SK-N-SH treated with all-trans-retinoic acid at 6 μM for 48 hours (cell line): ENCODE measurements at regions not wholly inside any gene's neighbourhood (a gene's known extent, or its start where the extent isn't known, plus 50 kb on each side); places are given as distances from the start of the nearest gene placed in this dataset.

ENCODE experiments used
- ATAC-seq: fragments of 200-7000 bp; cut with Tn5 transposase; 3 replicates; pipeline ENCODE4 v1.9.1; 2020; ENCODE audit warnings: mild to moderate bottlenecking, moderate library complexity
- ARNTL ChIP-seq: fragments of 450-650 bp; formaldehyde crosslinking; IDR thresholded peaks from 2 replicates; pipeline ENCODE4 v1.5.0; 2020; ENCODE audit warnings: low read depth, mild to moderate bottlenecking, moderate library complexity, borderline replicate concordance
- BACH2 ChIP-seq: fragments of 250-450 bp; sonication (Bioruptor Pico); IDR thresholded peaks from 2 replicates; pipeline ENCODE4 v1.9.0; 2021; ENCODE audit warnings: mild to moderate bottlenecking, borderline replicate concordance
- CSDC2 ChIP-seq: fragments of 250-450 bp; sonication (Bioruptor Pico); IDR thresholded peaks from 2 replicates; pipeline ENCODE4 v1.5.0; 2020; ENCODE audit warnings: mild to moderate bottlenecking, moderate library complexity
- ESRRG ChIP-seq: fragments of 250-450 bp; sonication (Bioruptor Pico); IDR thresholded peaks from 2 replicates; pipeline ENCODE4 v1.6.1; 2021; ENCODE audit warnings: mild to moderate bottlenecking
- GLIS3 ChIP-seq: fragments of 250-450 bp; sonication (Bioruptor Pico); IDR thresholded peaks from 2 replicates; pipeline ENCODE4 v1.5.0; 2020; ENCODE audit warnings: mild to moderate bottlenecking, moderate library complexity
- ISL1 ChIP-seq: fragments of 250-450 bp; sonication (Bioruptor Pico); IDR thresholded peaks from 2 replicates; pipeline ENCODE4 v2.1.2; 2022; ENCODE audit warnings: mild to moderate bottlenecking, moderate library complexity
- OSR1 ChIP-seq: fragments of 250-450 bp; sonication (Bioruptor Pico); IDR thresholded peaks from 2 replicates; pipeline ENCODE4 v1.8.0; 2022; ENCODE audit warnings: moderate library complexity, mild to moderate bottlenecking, inconsistent platforms
- PPARA ChIP-seq: fragments of 250-450 bp; sonication (Bioruptor Pico); IDR thresholded peaks from 2 replicates; pipeline ENCODE4 v1.5.0; 2020; ENCODE audit warnings: mild to moderate bottlenecking, borderline replicate concordance
- RARB ChIP-seq: fragments of 250-450 bp; sonication (Bioruptor Pico); IDR thresholded peaks from 2 replicates; pipeline ENCODE4 v1.8.0; 2021; ENCODE audit warnings: mild to moderate bottlenecking, moderate library complexity
- SNAI2 ChIP-seq: fragments of 250-450 bp; sonication (Bioruptor Pico); IDR thresholded peaks from 2 replicates; pipeline ENCODE4 v1.5.0; 2020; ENCODE audit warnings: mild to moderate bottlenecking, moderate library complexity
- TCF4 ChIP-seq: fragments of 250-450 bp; sonication (Bioruptor Pico); IDR thresholded peaks from 2 replicates; pipeline ENCODE4 v1.8.0; 2021; ENCODE audit warnings: mild to moderate bottlenecking, moderate library complexity, borderline replicate concordance
- TOX ChIP-seq: fragments of 250-450 bp; sonication (Bioruptor Pico); IDR thresholded peaks from 2 replicates; pipeline ENCODE4 v1.8.0; 2021; ENCODE audit warnings: mild to moderate bottlenecking, moderate library complexity, borderline replicate concordance
- ZC3H10 ChIP-seq: fragments of 250-450 bp; sonication (Bioruptor Pico); IDR thresholded peaks from 2 replicates; pipeline ENCODE4 v1.5.1; 2021; ENCODE audit warnings: mild to moderate bottlenecking, moderate library complexity
- ZFP3 ChIP-seq: fragments of 250-450 bp; sonication (Bioruptor Pico); IDR thresholded peaks from 2 replicates; pipeline ENCODE4 v1.5.0; 2020; ENCODE audit warnings: mild to moderate bottlenecking, moderate library complexity
- ZFP30 ChIP-seq: fragments of 450-650 bp; formaldehyde crosslinking; IDR thresholded peaks from 2 replicates; pipeline ENCODE4 v1.5.0; 2022; ENCODE audit warnings: mild to moderate bottlenecking, moderate library complexity
- ZNF565 ChIP-seq: fragments of 450-650 bp; formaldehyde crosslinking; conservative IDR thresholded peaks from 2 replicates; pipeline ENCODE4 v1.5.0; 2020; ENCODE audit warnings: low read depth, mild to moderate bottlenecking, moderate library complexity
- ZNF70 ChIP-seq: fragments of 450-650 bp; formaldehyde crosslinking; IDR thresholded peaks from 2 replicates; pipeline ENCODE4 v1.5.0; 2020; ENCODE audit warnings: mild to moderate bottlenecking, moderate library complexity
- ZNF8 ChIP-seq: fragments of 450-650 bp; formaldehyde crosslinking; IDR thresholded peaks from 2 replicates; pipeline ENCODE4 v1.5.0; 2020; ENCODE audit warnings: mild to moderate bottlenecking, moderate library complexity
- TF ChIP-seq, protein P1 (sequence below): fragments of 250-450 bp; sonication (Bioruptor Pico); IDR thresholded peaks from 2 replicates; pipeline ENCODE4 v1.5.1; 2021; ENCODE audit warnings: mild to moderate bottlenecking, moderate library complexity
- TF ChIP-seq, protein P2 (sequence below): fragments of 250-450 bp; sonication (Bioruptor Pico); IDR thresholded peaks from 2 replicates; pipeline ENCODE4 v1.5.0; 2020; ENCODE audit warnings: mild to moderate bottlenecking, moderate library complexity
- TF ChIP-seq, protein P3 (sequence below): fragments of 250-450 bp; sonication (Bioruptor Pico); IDR thresholded peaks from 2 replicates; pipeline ENCODE4 v1.5.1; 2020; ENCODE audit warnings: low read depth, mild to moderate bottlenecking, moderate library complexity
- TF ChIP-seq, protein P4 (sequence below): fragments of 250-450 bp; sonication (Bioruptor Pico); IDR thresholded peaks from 2 replicates; pipeline ENCODE4 v1.8.0; 2021; ENCODE audit warnings: low read depth, mild to moderate bottlenecking, moderate library complexity, borderline replicate concordance
- TF ChIP-seq, protein P5 (sequence below): fragments of 250-450 bp; sonication (Bioruptor Pico); IDR thresholded peaks from 2 replicates; pipeline ENCODE4 v1.8.0; 2020; ENCODE audit warnings: mild to moderate bottlenecking, moderate library complexity, borderline replicate concordance

DNA sequence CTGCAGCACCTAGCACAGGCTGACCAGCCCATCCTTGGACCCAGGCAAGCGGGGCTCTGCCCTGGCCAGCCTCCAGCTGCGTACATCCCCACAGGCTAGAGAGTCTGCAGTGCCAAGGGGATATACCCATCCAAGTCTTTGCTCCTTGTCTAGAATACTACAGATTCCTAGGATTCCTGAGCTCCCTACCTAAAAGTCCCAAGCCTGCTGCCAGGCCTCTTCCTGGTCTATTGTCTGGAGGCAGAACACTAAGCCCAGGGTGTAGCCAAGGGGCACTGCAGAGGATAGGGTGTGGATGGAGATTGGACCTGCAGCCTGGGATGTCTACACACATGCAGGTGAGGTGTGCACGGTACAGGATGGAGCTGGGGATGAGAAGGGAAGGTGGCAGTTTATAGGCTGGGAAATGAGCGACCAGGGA, 90.0 kb upstream of the SIRPA start:
- TF ChIP-seq, protein P1, sequence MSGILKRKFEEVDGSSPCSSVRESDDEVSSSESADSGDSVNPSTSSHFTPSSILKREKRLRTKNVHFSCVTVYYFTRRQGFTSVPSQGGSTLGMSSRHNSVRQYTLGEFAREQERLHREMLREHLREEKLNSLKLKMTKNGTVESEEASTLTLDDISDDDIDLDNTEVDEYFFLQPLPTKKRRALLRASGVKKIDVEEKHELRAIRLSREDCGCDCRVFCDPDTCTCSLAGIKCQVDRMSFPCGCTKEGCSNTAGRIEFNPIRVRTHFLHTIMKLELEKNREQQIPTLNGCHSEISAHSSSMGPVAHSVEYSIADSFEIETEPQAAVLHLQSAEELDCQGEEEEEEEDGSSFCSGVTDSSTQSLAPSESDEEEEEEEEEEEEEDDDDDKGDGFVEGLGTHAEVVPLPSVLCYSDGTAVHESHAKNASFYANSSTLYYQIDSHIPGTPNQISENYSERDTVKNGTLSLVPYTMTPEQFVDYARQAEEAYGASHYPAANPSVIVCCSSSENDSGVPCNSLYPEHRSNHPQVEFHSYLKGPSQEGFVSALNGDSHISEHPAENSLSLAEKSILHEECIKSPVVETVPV (CRISPR knock-in tag), result no peak
- TF ChIP-seq ESRRG (no peak), BACH2 (no peak), OSR1 (CRISPR knock-in tag) (no peak), GLIS3 (CRISPR knock-in tag) (no peak), ZFP30 (CRISPR knock-in tag) (no peak), ISL1 (CRISPR knock-in tag) (no peak), PPARA (CRISPR knock-in tag) (no peak), CSDC2 (no peak), ZNF565 (CRISPR knock-in tag) (no peak), TCF4 (CRISPR knock-in tag) (no peak), ZC3H10 (CRISPR knock-in tag) (no peak), RARB (no peak), ZNF70 (no peak), ZNF8 (CRISPR knock-in tag) (no peak)
- TF ChIP-seq, protein P2, sequence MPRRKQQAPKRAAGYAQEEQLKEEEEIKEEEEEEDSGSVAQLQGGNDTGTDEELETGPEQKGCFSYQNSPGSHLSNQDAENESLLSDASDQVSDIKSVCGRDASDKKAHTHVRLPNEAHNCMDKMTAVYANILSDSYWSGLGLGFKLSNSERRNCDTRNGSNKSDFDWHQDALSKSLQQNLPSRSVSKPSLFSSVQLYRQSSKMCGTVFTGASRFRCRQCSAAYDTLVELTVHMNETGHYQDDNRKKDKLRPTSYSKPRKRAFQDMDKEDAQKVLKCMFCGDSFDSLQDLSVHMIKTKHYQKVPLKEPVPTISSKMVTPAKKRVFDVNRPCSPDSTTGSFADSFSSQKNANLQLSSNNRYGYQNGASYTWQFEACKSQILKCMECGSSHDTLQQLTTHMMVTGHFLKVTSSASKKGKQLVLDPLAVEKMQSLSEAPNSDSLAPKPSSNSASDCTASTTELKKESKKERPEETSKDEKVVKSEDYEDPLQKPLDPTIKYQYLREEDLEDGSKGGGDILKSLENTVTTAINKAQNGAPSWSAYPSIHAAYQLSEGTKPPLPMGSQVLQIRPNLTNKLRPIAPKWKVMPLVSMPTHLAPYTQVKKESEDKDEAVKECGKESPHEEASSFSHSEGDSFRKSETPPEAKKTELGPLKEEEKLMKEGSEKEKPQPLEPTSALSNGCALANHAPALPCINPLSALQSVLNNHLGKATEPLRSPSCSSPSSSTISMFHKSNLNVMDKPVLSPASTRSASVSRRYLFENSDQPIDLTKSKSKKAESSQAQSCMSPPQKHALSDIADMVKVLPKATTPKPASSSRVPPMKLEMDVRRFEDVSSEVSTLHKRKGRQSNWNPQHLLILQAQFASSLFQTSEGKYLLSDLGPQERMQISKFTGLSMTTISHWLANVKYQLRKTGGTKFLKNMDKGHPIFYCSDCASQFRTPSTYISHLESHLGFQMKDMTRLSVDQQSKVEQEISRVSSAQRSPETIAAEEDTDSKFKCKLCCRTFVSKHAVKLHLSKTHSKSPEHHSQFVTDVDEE, result no peak
- TF ChIP-seq, protein P3, sequence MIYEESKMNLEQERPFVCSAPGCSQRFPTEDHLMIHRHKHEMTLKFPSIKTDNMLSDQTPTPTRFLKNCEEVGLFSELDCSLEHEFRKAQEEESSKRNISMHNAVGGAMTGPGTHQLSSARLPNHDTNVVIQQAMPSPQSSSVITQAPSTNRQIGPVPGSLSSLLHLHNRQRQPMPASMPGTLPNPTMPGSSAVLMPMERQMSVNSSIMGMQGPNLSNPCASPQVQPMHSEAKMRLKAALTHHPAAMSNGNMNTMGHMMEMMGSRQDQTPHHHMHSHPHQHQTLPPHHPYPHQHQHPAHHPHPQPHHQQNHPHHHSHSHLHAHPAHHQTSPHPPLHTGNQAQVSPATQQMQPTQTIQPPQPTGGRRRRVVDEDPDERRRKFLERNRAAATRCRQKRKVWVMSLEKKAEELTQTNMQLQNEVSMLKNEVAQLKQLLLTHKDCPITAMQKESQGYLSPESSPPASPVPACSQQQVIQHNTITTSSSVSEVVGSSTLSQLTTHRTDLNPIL (CRISPR knock-in tag), result no peak
- TF ChIP-seq, protein P4, sequence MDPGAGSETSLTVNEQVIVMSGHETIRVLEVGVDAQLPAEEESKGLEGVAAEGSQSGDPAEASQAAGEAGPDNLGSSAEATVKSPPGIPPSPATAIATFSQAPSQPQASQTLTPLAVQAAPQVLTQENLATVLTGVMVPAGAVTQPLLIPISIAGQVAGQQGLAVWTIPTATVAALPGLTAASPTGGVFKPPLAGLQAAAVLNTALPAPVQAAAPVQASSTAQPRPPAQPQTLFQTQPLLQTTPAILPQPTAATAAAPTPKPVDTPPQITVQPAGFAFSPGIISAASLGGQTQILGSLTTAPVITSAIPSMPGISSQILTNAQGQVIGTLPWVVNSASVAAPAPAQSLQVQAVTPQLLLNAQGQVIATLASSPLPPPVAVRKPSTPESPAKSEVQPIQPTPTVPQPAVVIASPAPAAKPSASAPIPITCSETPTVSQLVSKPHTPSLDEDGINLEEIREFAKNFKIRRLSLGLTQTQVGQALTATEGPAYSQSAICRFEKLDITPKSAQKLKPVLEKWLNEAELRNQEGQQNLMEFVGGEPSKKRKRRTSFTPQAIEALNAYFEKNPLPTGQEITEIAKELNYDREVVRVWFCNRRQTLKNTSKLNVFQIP (CRISPR knock-in tag), result no peak

DNA sequence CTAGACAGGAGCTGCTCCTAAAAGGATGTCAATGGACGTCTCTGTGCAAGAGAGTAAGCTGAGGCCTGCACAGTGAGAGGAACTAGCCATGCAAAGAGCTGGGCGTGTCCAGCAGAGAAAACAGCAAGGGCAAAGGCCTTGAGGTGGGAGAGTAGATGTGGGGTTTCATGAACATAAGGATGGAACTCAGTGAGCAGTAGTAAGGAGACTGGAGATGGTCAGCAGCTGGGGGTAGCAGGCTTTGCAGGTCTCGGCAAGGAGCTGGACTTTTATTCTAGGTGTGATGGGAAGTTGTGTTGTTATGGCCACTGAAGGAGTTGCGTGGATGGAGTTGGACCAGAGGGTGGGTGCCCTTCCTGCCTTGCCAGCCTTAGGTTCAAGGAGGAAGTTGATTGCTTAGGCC, 90.7 kb upstream of the SIRPA start:
- no peak for ATAC-seq
- TF ChIP-seq BACH2 (no peak), PPARA (CRISPR knock-in tag) (no peak), ARNTL (CRISPR knock-in tag) (no peak), TOX (CRISPR knock-in tag) (no peak), ZC3H10 (CRISPR knock-in tag) (no peak), ZFP30 (CRISPR knock-in tag) (no peak), ZNF70 (no peak), OSR1 (CRISPR knock-in tag) (no peak), ZNF8 (CRISPR knock-in tag) (no peak), CSDC2 (no peak), ZFP3 (CRISPR knock-in tag) (no peak), SNAI2 (CRISPR knock-in tag) (no peak)
- TF ChIP-seq, protein P2, result no peak
- TF ChIP-seq, protein P1 (CRISPR knock-in tag), result no peak
- TF ChIP-seq, protein P5, sequence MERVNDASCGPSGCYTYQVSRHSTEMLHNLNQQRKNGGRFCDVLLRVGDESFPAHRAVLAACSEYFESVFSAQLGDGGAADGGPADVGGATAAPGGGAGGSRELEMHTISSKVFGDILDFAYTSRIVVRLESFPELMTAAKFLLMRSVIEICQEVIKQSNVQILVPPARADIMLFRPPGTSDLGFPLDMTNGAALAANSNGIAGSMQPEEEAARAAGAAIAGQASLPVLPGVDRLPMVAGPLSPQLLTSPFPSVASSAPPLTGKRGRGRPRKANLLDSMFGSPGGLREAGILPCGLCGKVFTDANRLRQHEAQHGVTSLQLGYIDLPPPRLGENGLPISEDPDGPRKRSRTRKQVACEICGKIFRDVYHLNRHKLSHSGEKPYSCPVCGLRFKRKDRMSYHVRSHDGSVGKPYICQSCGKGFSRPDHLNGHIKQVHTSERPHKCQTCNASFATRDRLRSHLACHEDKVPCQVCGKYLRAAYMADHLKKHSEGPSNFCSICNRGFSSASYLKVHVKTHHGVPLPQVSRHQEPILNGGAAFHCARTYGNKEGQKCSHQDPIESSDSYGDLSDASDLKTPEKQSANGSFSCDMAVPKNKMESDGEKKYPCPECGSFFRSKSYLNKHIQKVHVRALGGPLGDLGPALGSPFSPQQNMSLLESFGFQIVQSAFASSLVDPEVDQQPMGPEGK (CRISPR knock-in tag), result no peak
- TF ChIP-seq, protein P3 (CRISPR knock-in tag), result no peak

More for the DNA sequence above, 90.0 kb upstream of the SIRPA start:
- ATAC-seq, result no peak
